ENCODE measurements at regions not wholly inside any gene's neighbourhood (a gene's known extent, or its start where the extent isn't known, plus 50 kb on each side); places are given as distances from the start of the nearest gene placed in this dataset.

- Histone ChIP-seq H3K36me3 (ENCODE audit: low read depth) (no peaks in the 10 kb centered on the region), H3K4me1 (replicated peaks; ENCODE audit: insufficient read depth) (no peaks in the 10 kb centered on the region), H3K4me3 (no peak overlapping the region), H3K9me3 (ENCODE audit: insufficient read depth, low read depth) (no peaks in the 10 kb centered on the region), H3K9me2 (ENCODE audit: insufficient read depth) (0 out of 2 replicates have a peak, but pooled peaks cover 6% of the 10 kb centered on the region), H4K20me1 (ENCODE audit: insufficient read depth) (no peaks in the 10 kb centered on the region), H2AFZ (no peak overlapping the region), H3F3A (ENCODE audit: insufficient read depth, low read depth) (no peaks in the 10 kb centered on the region), H3K27ac (no peak overlapping the region), H3K27me3 (ENCODE audit: insufficient read depth, low read depth) (no peaks in the 10 kb centered on the region), H3K4me2 (no peak overlapping the region), H3K79me2 (ENCODE audit: low read depth) (no peaks in the 10 kb centered on the region)
- intact Hi-C loops (cut with micrococcal nuclease; ENCODE audit: unreplicated experiment), result no loop called here
- no peak for DNase-seq
- CTCF ChIA-PET, result no interaction called here
- BruUV-seq (replicated peaks), result no TSS peak
- POLR2A ChIA-PET (ENCODE audit: unreplicated experiment), result no interaction called here
- no peak for TF ChIP-seq EZH2 (IDR thresholded peaks at IDR 0.05; ENCODE audit: low read depth)
- TF ChIP-seq, protein P1, sequence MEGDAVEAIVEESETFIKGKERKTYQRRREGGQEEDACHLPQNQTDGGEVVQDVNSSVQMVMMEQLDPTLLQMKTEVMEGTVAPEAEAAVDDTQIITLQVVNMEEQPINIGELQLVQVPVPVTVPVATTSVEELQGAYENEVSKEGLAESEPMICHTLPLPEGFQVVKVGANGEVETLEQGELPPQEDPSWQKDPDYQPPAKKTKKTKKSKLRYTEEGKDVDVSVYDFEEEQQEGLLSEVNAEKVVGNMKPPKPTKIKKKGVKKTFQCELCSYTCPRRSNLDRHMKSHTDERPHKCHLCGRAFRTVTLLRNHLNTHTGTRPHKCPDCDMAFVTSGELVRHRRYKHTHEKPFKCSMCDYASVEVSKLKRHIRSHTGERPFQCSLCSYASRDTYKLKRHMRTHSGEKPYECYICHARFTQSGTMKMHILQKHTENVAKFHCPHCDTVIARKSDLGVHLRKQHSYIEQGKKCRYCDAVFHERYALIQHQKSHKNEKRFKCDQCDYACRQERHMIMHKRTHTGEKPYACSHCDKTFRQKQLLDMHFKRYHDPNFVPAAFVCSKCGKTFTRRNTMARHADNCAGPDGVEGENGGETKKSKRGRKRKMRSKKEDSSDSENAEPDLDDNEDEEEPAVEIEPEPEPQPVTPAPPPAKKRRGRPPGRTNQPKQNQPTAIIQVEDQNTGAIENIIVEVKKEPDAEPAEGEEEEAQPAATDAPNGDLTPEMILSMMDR (conservative IDR thresholded peaks at IDR 0.05), result no peak
These were observed 250.9 kb downstream of the LIG4 start for GRCh38 chr13:107964395-107964794.

- no peaks in the 10 kb centered on the region for H3F3A ChIP-seq (ENCODE audit: insufficient read depth, low read depth)
- no peak overlapping the region for H3K4me3 ChIP-seq
- no peak overlapping the region for H3K4me2 ChIP-seq
- 0 out of 2 replicates have a peak, but pooled peaks cover 6% of the 10 kb centered on the region for H3K9me2 ChIP-seq (ENCODE audit: insufficient read depth)
- intact Hi-C loops (cut with micrococcal nuclease; ENCODE audit: unreplicated experiment), result no loop called here
- no peak overlapping the region for H2AFZ ChIP-seq
- no peak for DNase-seq
- ChIA-PET CTCF (no interaction called here), POLR2A (ENCODE audit: unreplicated experiment) (no interaction called here)
- H3K9me3 ChIP-seq (ENCODE audit: insufficient read depth, low read depth), result no peaks in the 10 kb centered on the region
- TF ChIP-seq EZH2 (IDR thresholded peaks at IDR 0.05; ENCODE audit: low read depth), result no peak
- TF ChIP-seq, protein P1 (conservative IDR thresholded peaks at IDR 0.05), result no peak
- H3K4me1 ChIP-seq (replicated peaks; ENCODE audit: insufficient read depth), result no peaks in the 10 kb centered on the region
- no peaks in the 10 kb centered on the region for H3K36me3 ChIP-seq (ENCODE audit: low read depth)
- no peak overlapping the region for H3K27ac ChIP-seq
- no TSS peak for BruUV-seq (replicated peaks)
- no peaks in the 10 kb centered on the region for H3K79me2 ChIP-seq (ENCODE audit: low read depth)
- H4K20me1 ChIP-seq (ENCODE audit: insufficient read depth), result no peaks in the 10 kb centered on the region
- no peaks in the 10 kb centered on the region for H3K27me3 ChIP-seq (ENCODE audit: insufficient read depth, low read depth)
These were observed 253.3 kb downstream of the LIG4 start for GRCh38 chr13:107961849-107962608.

- H3K79me2 ChIP-seq (ENCODE audit: low read depth), result no peaks in the 10 kb centered on the region
- no peaks in the 10 kb centered on the region for H3K9me3 ChIP-seq (ENCODE audit: insufficient read depth, low read depth)
- BruUV-seq (replicated peaks), result no TSS peak
- H3K4me3 ChIP-seq, result no peak overlapping the region
- TF ChIP-seq, protein P1 (conservative IDR thresholded peaks at IDR 0.05), result no peak
- TF ChIP-seq EZH2 (IDR thresholded peaks at IDR 0.05; ENCODE audit: low read depth), result no peak
- H4K20me1 ChIP-seq (ENCODE audit: insufficient read depth), result no peaks in the 10 kb centered on the region
- H3K4me1 ChIP-seq (replicated peaks; ENCODE audit: insufficient read depth), result no peaks in the 10 kb centered on the region
- H3K9me2 ChIP-seq (ENCODE audit: insufficient read depth), result 0 out of 2 replicates have a peak, but pooled peaks cover 6% of the 10 kb centered on the region
- ChIA-PET POLR2A (ENCODE audit: unreplicated experiment) (no interaction called here), CTCF (no interaction called here)
- intact Hi-C loops (cut with micrococcal nuclease; ENCODE audit: unreplicated experiment), result no loop called here
- no peak overlapping the region for H3K27ac ChIP-seq
- no peaks in the 10 kb centered on the region for H3K27me3 ChIP-seq (ENCODE audit: insufficient read depth, low read depth)
- DNase-seq, result no peak
- H3F3A ChIP-seq (ENCODE audit: insufficient read depth, low read depth), result no peaks in the 10 kb centered on the region
- no peaks in the 10 kb centered on the region for H3K36me3 ChIP-seq (ENCODE audit: low read depth)
- H3K4me2 ChIP-seq, result no peak overlapping the region
- no peak overlapping the region for H2AFZ ChIP-seq
These were observed 255.0 kb downstream of the LIG4 start for GRCh38 chr13:107960301-107960700.
